ENCODE measurements at regions not wholly inside any gene's neighbourhood (a gene's known extent, or its start where the extent isn't known, plus 50 kb on each side); places are given as distances from the start of the nearest gene placed in this dataset.

- no peak for DNase-seq (ENCODE audit: low spot score)
- no peaks in the 10 kb centered on the region for H3K9me3 ChIP-seq
- no peak overlapping the region for H3K27ac ChIP-seq
- no peaks in the 10 kb centered on the region for H3K4me1 ChIP-seq (replicated peaks)
- H3K36me3 ChIP-seq, result no peaks in the 10 kb centered on the region
- WGBS, result 21% methylated on average over 3 of the region's 3 CpGs
- H3K4me3 ChIP-seq, result no peak overlapping the region
- no peak for TF ChIP-seq CTCF (IDR thresholded peaks at IDR 0.05)
- no peak for TF ChIP-seq POLR2AphosphoS5 (IDR thresholded peaks at IDR 0.05)
- no peak for TF ChIP-seq POLR2A (IDR thresholded peaks at IDR 0.05)
- no peaks in the 10 kb centered on the region for H3K27me3 ChIP-seq (replicated peaks; ENCODE audit: insufficient read depth)
- intact Hi-C loops (cut with DNase I), result no loop called here
These were observed 118.1 kb downstream of the C3orf38 start for GRCh38 chr3:88267847-88268246.

GRCh38 chr3:88280326-88280725 lies 130.6 kb downstream of the C3orf38 start:
- TF ChIP-seq POLR2A (IDR thresholded peaks at IDR 0.05) (no peak), CTCF (IDR thresholded peaks at IDR 0.05) (no peak)
- Histone ChIP-seq H3K4me1 (replicated peaks) (no peaks in the 10 kb centered on the region), H3K27me3 (replicated peaks; ENCODE audit: insufficient read depth) (no peaks in the 10 kb centered on the region), H3K27ac (no peak overlapping the region), H3K36me3 (no peaks in the 10 kb centered on the region), H3K9me3 (no peaks in the 10 kb centered on the region), H3K4me3 (no peak overlapping the region)
- 86% methylated on average over 3 of the region's 3 CpGs for WGBS
- intact Hi-C loops (cut with DNase I), result no loop called here
- DNase-seq (ENCODE audit: low spot score), result no peak

GRCh38 chr3:88282528-88283241 lies 132.9 kb downstream of the C3orf38 start:
- intact Hi-C loops (cut with DNase I), result no loop called here
- Histone ChIP-seq H3K4me3 (no peak overlapping the region), H3K27ac (no peak overlapping the region), H3K27me3 (replicated peaks; ENCODE audit: insufficient read depth) (no peaks in the 10 kb centered on the region), H3K9me3 (no peaks in the 10 kb centered on the region), H3K36me3 (no peaks in the 10 kb centered on the region), H3K4me1 (replicated peaks) (no peaks in the 10 kb centered on the region)
- WGBS, result 70% methylated on average over 6 of the region's 6 CpGs
- TF ChIP-seq POLR2A (IDR thresholded peaks at IDR 0.05) (no peak), POLR2AphosphoS5 (IDR thresholded peaks at IDR 0.05) (no peak), CTCF (IDR thresholded peaks at IDR 0.05) (no peak)
- DNase-seq (ENCODE audit: low spot score), result no peak

GRCh38 chr3:88283242-88283592 lies 133.5 kb downstream of the C3orf38 start:
- Histone ChIP-seq H3K4me1 (replicated peaks) (no peaks in the 10 kb centered on the region), H3K9me3 (no peaks in the 10 kb centered on the region), H3K36me3 (no peaks in the 10 kb centered on the region), H3K27ac (no peak overlapping the region), H3K4me3 (no peak overlapping the region), H3K27me3 (replicated peaks; ENCODE audit: insufficient read depth) (no peaks in the 10 kb centered on the region)
- no peak for DNase-seq (ENCODE audit: low spot score)
- TF ChIP-seq POLR2A (IDR thresholded peaks at IDR 0.05), result no peak
- TF ChIP-seq POLR2AphosphoS5 (IDR thresholded peaks at IDR 0.05), result no peak
- TF ChIP-seq CTCF (IDR thresholded peaks at IDR 0.05), result no peak
- WGBS, result 65% methylated on average over 4 of the region's 4 CpGs
- intact Hi-C loops (cut with DNase I), result no loop called here

- Histone ChIP-seq H3K4me3 (no peak overlapping the region), H3K4me1 (replicated peaks) (no peaks in the 10 kb centered on the region), H3K27me3 (replicated peaks; ENCODE audit: insufficient read depth) (no peaks in the 10 kb centered on the region), H3K27ac (no peak overlapping the region), H3K9me3 (no peaks in the 10 kb centered on the region), H3K36me3 (no peaks in the 10 kb centered on the region)
- DNase-seq (ENCODE audit: low spot score), result no peak
- intact Hi-C loops (cut with DNase I), result no loop called here
- no peak for TF ChIP-seq POLR2AphosphoS5 (IDR thresholded peaks at IDR 0.05)
These were observed 141.7 kb downstream of the C3orf38 start for GRCh38 chr3:88291486-88291885.

Data from prostate gland (tissue), 2 donors.